ENCODE measurements at regions not wholly inside any gene's neighbourhood (a gene's known extent, or its start where the extent isn't known, plus 50 kb on each side); places are given as distances from the start of the nearest gene placed in this dataset.

DNA sequence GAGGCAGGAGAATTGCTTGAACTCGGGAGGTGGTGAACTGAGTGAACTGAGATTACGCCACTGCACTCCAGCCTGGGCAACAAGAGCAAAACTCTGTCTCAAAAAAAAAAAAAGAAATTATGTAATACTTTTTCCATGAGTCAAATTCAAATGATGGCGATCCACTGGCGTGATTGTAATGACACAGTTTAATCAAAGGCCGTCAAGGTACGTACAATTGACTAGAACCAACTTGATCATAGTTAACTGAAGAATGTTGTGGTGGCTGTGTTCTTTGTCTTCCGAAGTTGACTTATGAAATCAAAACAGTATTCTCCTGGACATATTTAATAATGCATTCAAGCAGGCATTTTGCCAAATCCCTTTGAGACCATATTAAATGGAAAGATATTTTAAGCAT, 318.6 kb upstream of the FAT1 start:
- Mint-ChIP-seq H3K27ac (no peak overlapping the region), H3K9me3 (no peaks in the 10 kb centered on the region), H3K27me3 (ENCODE audit: insufficient read depth) (no peaks in the 10 kb centered on the region; the same call in none of the 2 replicates), H3K4me1 (ENCODE audit: low read depth) (no peaks in the 10 kb centered on the region), H3K4me3 (no peak overlapping the region), H3K36me3 (ENCODE audit: low read depth) (no peaks in the 10 kb centered on the region)
- no peak for TF ChIP-seq CTCF (IDR thresholded peaks at IDR 0.05)
- no peak for DNase-seq

DNA sequence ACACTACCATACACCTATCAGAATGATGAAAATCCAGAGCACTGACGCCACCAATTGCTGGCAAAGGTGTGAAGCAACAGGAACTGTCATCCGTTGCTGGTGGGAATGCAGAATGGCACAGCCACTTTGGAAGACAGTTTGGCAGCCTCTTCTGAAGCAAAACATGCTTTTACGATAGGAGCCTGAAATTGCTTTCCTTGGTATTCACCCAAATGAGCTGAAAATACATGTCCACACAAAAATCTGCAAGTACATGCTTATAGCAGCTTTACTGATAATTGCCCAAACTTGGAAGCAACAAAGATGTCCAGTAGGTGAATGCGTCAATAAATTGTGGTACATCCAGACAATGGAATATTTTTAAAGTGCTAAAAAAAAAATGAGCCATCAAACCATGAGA, 322.8 kb upstream of the FAT1 start:
- H3K4me1 Mint-ChIP-seq (ENCODE audit: low read depth), result no peaks in the 10 kb centered on the region
- H3K36me3 Mint-ChIP-seq (ENCODE audit: low read depth), result no peaks in the 10 kb centered on the region
- peaks cover 5% of the 10 kb centered on the region for H3K27me3 Mint-ChIP-seq (ENCODE audit: insufficient read depth)

DNA sequence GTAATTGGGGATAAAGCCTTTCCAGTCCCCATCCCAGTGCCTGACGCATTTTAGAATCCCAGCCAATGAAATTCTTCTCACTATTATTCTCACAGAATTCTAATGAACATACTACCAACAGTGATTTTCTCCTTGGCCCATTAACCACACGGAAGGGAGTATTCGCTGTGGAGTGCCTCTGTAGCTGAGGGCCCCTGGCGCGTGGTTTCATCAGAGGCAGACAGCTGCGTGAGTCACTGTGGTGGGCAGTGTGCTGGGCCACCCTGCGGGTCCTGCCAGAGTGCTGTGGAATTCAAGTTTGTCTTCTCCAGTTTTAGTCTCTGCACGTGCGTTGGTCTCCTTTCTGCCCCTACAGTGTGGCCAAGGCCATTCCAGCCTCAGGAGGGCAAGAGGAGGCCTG, 335.4 kb upstream of the FAT1 start:
- H3K27ac Mint-ChIP-seq, result no peak overlapping the region
- H3K4me1 Mint-ChIP-seq (ENCODE audit: low read depth), result no peaks in the 10 kb centered on the region
- DNase-seq, result no peak
- H3K4me3 Mint-ChIP-seq, result no peak overlapping the region
- H3K9me3 Mint-ChIP-seq, result no peaks in the 10 kb centered on the region
- no peaks in the 10 kb centered on the region for H3K36me3 Mint-ChIP-seq (ENCODE audit: low read depth)
- no peak for TF ChIP-seq CTCF (IDR thresholded peaks at IDR 0.05)
- no peaks in the 10 kb centered on the region; the same call in none of the 2 replicates for H3K27me3 Mint-ChIP-seq (ENCODE audit: insufficient read depth)

More for the DNA sequence above, 322.8 kb upstream of the FAT1 start:
- no peak for DNase-seq
- no peak overlapping the region for H3K27ac Mint-ChIP-seq
- no peak overlapping the region for H3K4me3 Mint-ChIP-seq
- no peak for TF ChIP-seq CTCF (IDR thresholded peaks at IDR 0.05)
- H3K9me3 Mint-ChIP-seq, result peaks cover 5% of the 10 kb centered on the region; the same call in 1 of the 2 replicates

DNA sequence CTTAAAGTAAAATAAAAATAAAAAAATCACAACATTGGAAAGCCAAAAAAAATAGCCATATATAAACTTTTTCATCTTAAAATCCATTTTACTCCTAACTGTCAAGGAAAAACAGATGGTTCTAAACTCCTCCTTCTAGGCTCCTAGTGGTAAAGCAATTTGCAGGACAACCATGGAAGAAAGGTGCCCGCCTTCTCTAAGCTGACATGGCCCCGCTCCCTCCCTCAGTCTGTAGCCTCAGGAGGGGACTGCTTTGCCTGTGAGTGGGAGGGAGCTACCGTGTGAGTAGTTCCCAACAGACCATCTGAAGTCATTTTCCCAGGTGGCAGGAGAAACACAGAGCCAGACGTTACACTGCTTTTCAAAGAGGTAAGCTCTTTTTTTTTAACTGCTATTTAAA, 336.2 kb upstream of the FAT1 start:
- TF ChIP-seq CTCF (IDR thresholded peaks at IDR 0.05), result no peak
- Mint-ChIP-seq H3K27me3 (ENCODE audit: insufficient read depth) (no peaks in the 10 kb centered on the region; the same call in none of the 2 replicates), H3K36me3 (ENCODE audit: low read depth) (no peaks in the 10 kb centered on the region), H3K4me3 (no peak overlapping the region), H3K9me3 (no peaks in the 10 kb centered on the region), H3K4me1 (ENCODE audit: low read depth) (no peaks in the 10 kb centered on the region), H3K27ac (no peak overlapping the region)
- no peak for DNase-seq

DNA sequence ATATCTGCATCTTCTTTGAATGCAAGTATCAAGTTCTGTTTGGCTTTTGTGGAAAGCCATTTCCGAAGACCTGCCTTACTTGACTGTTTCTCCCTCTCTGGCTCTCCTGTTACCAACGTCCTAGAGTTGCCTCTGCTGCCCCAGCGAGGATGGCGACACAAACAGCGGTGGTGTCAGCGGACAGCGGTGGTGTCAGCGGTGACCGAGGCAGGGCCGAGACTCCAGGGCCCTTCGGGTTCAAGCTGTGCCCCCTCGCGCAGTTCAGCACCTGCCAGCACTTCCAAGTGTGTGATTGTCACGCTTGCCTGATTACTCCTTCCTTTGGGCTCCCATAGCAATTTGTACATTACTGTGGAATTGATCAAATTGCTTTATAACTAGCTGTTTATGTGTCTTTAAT, 336.9 kb upstream of the FAT1 start:
- no peak overlapping the region for H3K27ac Mint-ChIP-seq
- H3K36me3 Mint-ChIP-seq (ENCODE audit: low read depth), result no peaks in the 10 kb centered on the region
- no peaks in the 10 kb centered on the region for H3K9me3 Mint-ChIP-seq
- H3K27me3 Mint-ChIP-seq (ENCODE audit: insufficient read depth), result no peaks in the 10 kb centered on the region; the same call in none of the 2 replicates
- TF ChIP-seq CTCF (IDR thresholded peaks at IDR 0.05), result no peak
- H3K4me1 Mint-ChIP-seq (ENCODE audit: low read depth), result peaks cover 4% of the 10 kb centered on the region
- DNase-seq, result no peak
- no peak overlapping the region for H3K4me3 Mint-ChIP-seq

DNA sequence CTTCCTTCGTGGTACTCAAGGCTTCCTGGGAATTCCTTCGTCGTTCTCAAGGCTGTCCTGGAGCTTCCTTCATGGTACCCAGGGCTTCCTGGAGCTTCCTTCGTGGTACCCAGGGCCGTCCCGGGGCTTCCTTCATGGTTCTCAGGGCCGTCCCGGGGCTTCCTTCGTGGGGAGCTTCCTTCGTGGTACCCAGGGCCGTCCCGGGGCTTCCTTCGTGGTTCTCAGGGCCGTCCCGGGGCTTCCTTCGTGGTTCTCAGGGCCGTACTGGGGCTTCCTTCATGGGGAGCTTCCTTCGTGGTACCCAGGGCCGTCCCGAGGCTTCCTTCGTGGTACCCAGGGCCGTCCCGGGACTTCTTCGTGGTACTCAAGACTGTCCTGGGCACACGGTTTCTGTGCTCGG, 339.6 kb upstream of the FAT1 start:
- no peaks in the 10 kb centered on the region for H3K36me3 Mint-ChIP-seq (ENCODE audit: low read depth)
- peaks cover 9% of the 10 kb centered on the region for H3K4me1 Mint-ChIP-seq (ENCODE audit: low read depth)
- DNase-seq, result no peak
- no peaks in the 10 kb centered on the region for H3K9me3 Mint-ChIP-seq
- H3K27me3 Mint-ChIP-seq (ENCODE audit: insufficient read depth), result no peaks in the 10 kb centered on the region; the same call in none of the 2 replicates
- no peak for TF ChIP-seq CTCF (IDR thresholded peaks at IDR 0.05)
- H3K27ac Mint-ChIP-seq, result no peak overlapping the region
- no peak overlapping the region for H3K4me3 Mint-ChIP-seq

Measured in HFFc6 (cell line).